SJCRH30 (cell line): ENCODE measurements at regions not wholly inside any gene's neighbourhood (a gene's known extent, or its start where the extent isn't known, plus 50 kb on each side); places are given as distances from the start of the nearest gene placed in this dataset.
"Not testable (repeated sequence)": the region's sequence is repeated elsewhere in the genome, so short reads cannot be mapped to it uniquely, and the experiment has no call there.

Experiments
- DNase-seq, 2 experiments: peaks; one replicate each; pipeline ENCODE4 v3.0.0-alpha.2; 2015 to 2020
- H3K27ac ChIP-seq: fragments of 250-450 bp; sonication (Bioruptor Pico); 2 replicates; pipeline ENCODE4 v1.5.1; 2020; ENCODE audit warnings: mild to moderate bottlenecking, moderate library complexity
- H3K27me3 ChIP-seq: fragments of 250-450 bp; sonication (Bioruptor Pico); 2 replicates; pipeline ENCODE4 v1.5.1; 2020; ENCODE audit warnings: mild to moderate bottlenecking, moderate library complexity
- H3K36me3 ChIP-seq: fragments of 250-450 bp; sonication (Bioruptor Pico); 2 replicates; pipeline ENCODE4 v1.5.1; 2020; ENCODE audit warnings: mild to moderate bottlenecking, moderate library complexity
- H3K4me1 ChIP-seq: fragments of 250-450 bp; sonication (Bioruptor Pico); 2 replicates; pipeline ENCODE4 v1.5.1; 2020; ENCODE audit warnings: mild to moderate bottlenecking, moderate library complexity
- H3K4me3 ChIP-seq: fragments of 250-450 bp; sonication (Bioruptor Pico); 2 replicates; pipeline ENCODE4 v1.5.1; 2020; ENCODE audit warnings: mild to moderate bottlenecking, moderate library complexity
- H3K9me3 ChIP-seq: fragments of 250-450 bp; sonication (Bioruptor Pico); replicated peaks from 2 replicates; pipeline ENCODE4 v1.5.1; 2020; ENCODE audit warnings: mild to moderate bottlenecking, moderate library complexity

- Histone ChIP-seq H3K36me3 (no peaks in the 10 kb centered on the region), H3K4me3 (peak overlapping the region; percentile 32), H3K9me3 (no peaks in the 10 kb centered on the region), H3K27me3 (no peaks in the 10 kb centered on the region), H3K27ac (peak overlapping the region; percentile 49), H3K4me1 (peaks cover 5% of the 10 kb centered on the region; the same call in 1 of the 2 replicates)
- DNase-seq: peak; percentile 42 to 62
These were observed 221.6 kb downstream of the NR2F1-AS1 start for GRCh38 chr5:93359296-93359959.

GRCh38 chr5:93358176-93358575 lies 222.8 kb downstream of the NR2F1-AS1 start:
- Histone ChIP-seq H3K27me3 (no peaks in the 10 kb centered on the region), H3K4me3 (no peak overlapping the region), H3K4me1 (peaks cover 5% of the 10 kb centered on the region; the same call in 1 of the 2 replicates), H3K36me3 (no peaks in the 10 kb centered on the region), H3K9me3 (no peaks in the 10 kb centered on the region), H3K27ac (no peak overlapping the region)
- no peak for DNase-seq

GRCh38 chr5:93357686-93358085 lies 223.3 kb downstream of the NR2F1-AS1 start:
- Histone ChIP-seq H3K27ac (no peak overlapping the region), H3K9me3 (no peaks in the 10 kb centered on the region), H3K27me3 (no peaks in the 10 kb centered on the region), H3K4me3 (no peak overlapping the region), H3K4me1 (peaks cover 5% of the 10 kb centered on the region; the same call in 1 of the 2 replicates), H3K36me3 (no peaks in the 10 kb centered on the region)
- no peak for DNase-seq

- H3K9me3 ChIP-seq: no peaks in the 10 kb centered on the region
These were observed 225.3 kb downstream of the NR2F1-AS1 start for GRCh38 chr5:93355691-93356090.

GRCh38 chr5:93352186-93352585 lies 228.8 kb downstream of the NR2F1-AS1 start:
- H3K36me3 ChIP-seq: no peaks in the 10 kb centered on the region
- no peak overlapping the region for H3K4me3 ChIP-seq
- H3K9me3 ChIP-seq: no peaks in the 10 kb centered on the region
- H3K27ac ChIP-seq: no peak overlapping the region
- no peak for DNase-seq
- peaks cover 2% of the 10 kb centered on the region; the same call in 1 of the 2 replicates for H3K4me1 ChIP-seq
- no peaks in the 10 kb centered on the region for H3K27me3 ChIP-seq

More at GRCh38 chr5:93355691-93356090, 225.3 kb downstream of the NR2F1-AS1 start:
- Histone ChIP-seq H3K4me3 (no peak overlapping the region), H3K4me1 (peaks cover 5% of the 10 kb centered on the region; the same call in 1 of the 2 replicates), H3K36me3 (no peaks in the 10 kb centered on the region), H3K27ac (no peak overlapping the region), H3K27me3 (no peaks in the 10 kb centered on the region)
- DNase-seq: no peak

- Histone ChIP-seq H3K4me3 (no peak overlapping the region), H3K27ac (no peak overlapping the region), H3K36me3 (no peaks in the 10 kb centered on the region), H3K27me3 (no peaks in the 10 kb centered on the region), H3K9me3 (no peaks in the 10 kb centered on the region), H3K4me1 (peaks cover 2% of the 10 kb centered on the region; the same call in 1 of the 2 replicates)
- DNase-seq: peak in 1 of 2 experiments; percentile 33
These were observed 231.4 kb downstream of the NR2F1-AS1 start for GRCh38 chr5:93349613-93350012.

- Histone ChIP-seq H3K27ac (no peak overlapping the region), H3K4me1 (peaks cover 3% of the 10 kb centered on the region), H3K36me3 (no peaks in the 10 kb centered on the region), H3K9me3 (no peaks in the 10 kb centered on the region), H3K4me3 (no peak overlapping the region), H3K27me3 (no peaks in the 10 kb centered on the region)
- DNase-seq: no peak
These were observed 232.8 kb downstream of the NR2F1-AS1 start for GRCh38 chr5:93348231-93348630.

- DNase-seq, H3K4me3 ChIP-seq, H3K36me3 ChIP-seq, H3K27me3 ChIP-seq, H3K27ac ChIP-seq, H3K9me3 ChIP-seq: not testable (repeated sequence)
- H3K4me1 ChIP-seq: peaks cover 15% of the 10 kb centered on the region
These were observed 234.2 kb downstream of the NR2F1-AS1 start for GRCh38 chr5:93346850-93347249.

- DNase-seq: no peak
- H3K9me3 ChIP-seq: no peaks in the 10 kb centered on the region
- H3K4me1 ChIP-seq: peaks cover 15% of the 10 kb centered on the region
- no peak overlapping the region for H3K27ac ChIP-seq
- H3K4me3 ChIP-seq: no peak overlapping the region
- H3K36me3 ChIP-seq: no peaks in the 10 kb centered on the region
- no peaks in the 10 kb centered on the region for H3K27me3 ChIP-seq
These were observed 234.7 kb downstream of the NR2F1-AS1 start for GRCh38 chr5:93346301-93346700.

GRCh38 chr5:93343570-93343969 lies 237.4 kb downstream of the NR2F1-AS1 start:
- no peak overlapping the region for H3K4me3 ChIP-seq
- DNase-seq: no peak
- H3K27ac ChIP-seq: no peak overlapping the region
- H3K9me3 ChIP-seq: peaks cover 6% of the 10 kb centered on the region; the same call in 1 of the 2 replicates
- peaks cover 13% of the 10 kb centered on the region for H3K4me1 ChIP-seq
- H3K36me3 ChIP-seq: no peaks in the 10 kb centered on the region
- no peaks in the 10 kb centered on the region for H3K27me3 ChIP-seq

- Histone ChIP-seq H3K36me3 (no peaks in the 10 kb centered on the region), H3K27ac (peak overlapping the region; percentile 43), H3K4me3 (no peak overlapping the region), H3K4me1 (peaks cover 13% of the 10 kb centered on the region), H3K27me3 (no peaks in the 10 kb centered on the region), H3K9me3 (peaks cover 6% of the 10 kb centered on the region; the same call in 1 of the 2 replicates)
- DNase-seq: peak; percentile 22 to 51
These were observed 238.4 kb downstream of the NR2F1-AS1 start for GRCh38 chr5:93342563-93343061.

GRCh38 chr5:93340881-93341280 lies 240.1 kb downstream of the NR2F1-AS1 start:
- no peak overlapping the region for H3K27ac ChIP-seq
- DNase-seq: no peak

GRCh38 chr5:93337138-93337537 lies 243.9 kb downstream of the NR2F1-AS1 start:
- Histone ChIP-seq H3K4me3 (no peak overlapping the region), H3K36me3 (no peaks in the 10 kb centered on the region), H3K4me1 (0 out of 2 replicates have a peak, but pooled peaks cover 2% of the 10 kb centered on the region), H3K9me3 (peaks cover 6% of the 10 kb centered on the region; the same call in 1 of the 2 replicates), H3K27ac (no peak overlapping the region), H3K27me3 (no peaks in the 10 kb centered on the region)
- DNase-seq: no peak

More at GRCh38 chr5:93340881-93341280, 240.1 kb downstream of the NR2F1-AS1 start:
- no peaks in the 10 kb centered on the region for H3K36me3 ChIP-seq
- H3K4me1 ChIP-seq: peaks cover 13% of the 10 kb centered on the region
- H3K27me3 ChIP-seq: no peaks in the 10 kb centered on the region
- H3K9me3 ChIP-seq: peaks cover 6% of the 10 kb centered on the region; the same call in 1 of the 2 replicates
- H3K4me3 ChIP-seq: no peak overlapping the region

GRCh38 chr5:93336330-93337110 lies 244.5 kb downstream of the NR2F1-AS1 start:
- Histone ChIP-seq H3K4me1 (no peaks in the 10 kb centered on the region), H3K4me3 (no peak overlapping the region), H3K27ac (no peak overlapping the region), H3K27me3 (no peaks in the 10 kb centered on the region), H3K9me3 (peaks cover 6% of the 10 kb centered on the region; the same call in 1 of the 2 replicates), H3K36me3 (no peaks in the 10 kb centered on the region)
- no peak for DNase-seq

- no peak overlapping the region for H3K27ac ChIP-seq
- H3K27me3 ChIP-seq: no peaks in the 10 kb centered on the region
- H3K36me3 ChIP-seq: no peaks in the 10 kb centered on the region
- DNase-seq: no peak
- no peak overlapping the region for H3K4me3 ChIP-seq
- 0 out of 2 replicates have a peak, but pooled peaks cover 10% of the 10 kb centered on the region for H3K4me1 ChIP-seq
- no peaks in the 10 kb centered on the region for H3K9me3 ChIP-seq
These were observed 249.2 kb downstream of the NR2F1-AS1 start for GRCh38 chr5:93331863-93332262.
